Choroid plexus epithelial cell (primary cell): ENCODE measurements at regions not wholly inside any gene's neighbourhood (a gene's known extent, or its start where the extent isn't known, plus 50 kb on each side); places are given as distances from the start of the nearest gene placed in this dataset.

Experiments
- DNase-seq: peaks from one replicate; pipeline ENCODE4 v3.0.0-alpha.2; 2010; ENCODE audit warnings: low read depth
- H3K4me3 ChIP-seq: 2 replicates; pipeline ENCODE4 v1.5.1; 2011; ENCODE audit warnings: low read depth, mild to moderate bottlenecking, control low read depth, low read length, moderate library complexity
- CTCF ChIP-seq: conservative IDR thresholded peaks from 2 replicates; pipeline ENCODE4 v1.5.1; 2011; ENCODE audit warnings: low read depth, mild to moderate bottlenecking, control low read depth, inconsistent platforms, low read length, moderate library complexity

GRCh38 chr12:111135293-111135832 is 215.0 kb upstream of the MYL2 start:
- DNase-seq, result no peak
- no peak for TF ChIP-seq CTCF
- H3K4me3 ChIP-seq, result no peak overlapping the region

- no peak for TF ChIP-seq CTCF
- DNase-seq, result no peak
- H3K4me3 ChIP-seq, result no peak overlapping the region
These were observed 210.0 kb upstream of the MYL2 start for GRCh38 chr12:111130336-111130735.

- H3K4me3 ChIP-seq, result no peak overlapping the region
- DNase-seq, result no peak
- no peak for TF ChIP-seq CTCF
These were observed 208.9 kb upstream of the MYL2 start for GRCh38 chr12:111129149-111129767.

GRCh38 chr12:111126331-111126730 is 206.0 kb upstream of the MYL2 start:
- no peak for TF ChIP-seq CTCF
- H3K4me3 ChIP-seq, result no peak overlapping the region
- DNase-seq, result no peak

- H3K4me3 ChIP-seq, result no peak overlapping the region
- no peak for TF ChIP-seq CTCF
- no peak for DNase-seq
These were observed 203.8 kb upstream of the MYL2 start for GRCh38 chr12:111124183-111124582.

- no peak overlapping the region for H3K4me3 ChIP-seq
- no peak for TF ChIP-seq CTCF
- DNase-seq, result no peak
These were observed 203.0 kb upstream of the MYL2 start for GRCh38 chr12:111123390-111123789.

- H3K4me3 ChIP-seq, result no peak overlapping the region
- DNase-seq, result no peak
- no peak for TF ChIP-seq CTCF
These were observed 202.1 kb upstream of the MYL2 start for GRCh38 chr12:111122458-111122878.
